Panc1 (cell line): ENCODE measurements at regions not wholly inside any gene's neighbourhood (a gene's known extent, or its start where the extent isn't known, plus 50 kb on each side); places are given as distances from the start of the nearest gene placed in this dataset.

Experiments used
- ATAC-seq: fragments of 200-7000 bp; cut with Tn5 transposase; 2 replicates; pipeline ENCODE4 v1.9.1; 2020; ENCODE audit warnings: mild to moderate bottlenecking, moderate library complexity
- BruUV-seq: library from RNA; stranded (reverse); fragments of 400-500 nt; replicated peaks from 2 replicates; lab custom pipeline; 2021; lab: Mats Ljungman, UMichigan
- CTCF ChIA-PET: fragments of 300-600 bp; sonication (Branson Sonifier 250); formaldehyde crosslinking; loops from one replicate; lab custom pipeline; 2022; ENCODE audit warnings: antibody characterized with exemption; lab: Charles Lee
- POLR2A ChIA-PET: fragments of 300-600 bp; sonication (Branson Sonifier 250); formaldehyde crosslinking; loops from one replicate; lab custom pipeline; 2022; ENCODE audit warnings: antibody characterized with exemption; lab: Charles Lee
- DNase-seq: peaks from one replicate; pipeline ENCODE4 v3.0.0-alpha.2; 2010; ENCODE audit warnings: low read depth, low spot score
- H3K27ac ChIP-seq: 2 replicates; pipeline ENCODE4 v1.5.1; 2011; ENCODE audit warnings: mild to moderate bottlenecking, low read length, inconsistent platforms
- H3K27me3 ChIP-seq: fragments of 200-500 bp; sonication (Bioruptor generic); 2 replicates; pipeline ENCODE4 v1.6.0; 2014; ENCODE audit warnings: low read length, inconsistent platforms; ENCODE audit not compliant: control insufficient read depth, insufficient read depth
- H3K36me3 ChIP-seq: fragments of 200-500 bp; sonication (Bioruptor generic); 2 replicates; pipeline ENCODE4 v1.5.1; 2014; ENCODE audit warnings: inconsistent platforms, mild to moderate bottlenecking, low read length, moderate library complexity; ENCODE audit not compliant: control insufficient read depth, insufficient read depth
- H3K4me1 ChIP-seq: 2 replicates; pipeline ENCODE4 v1.5.1; 2011; ENCODE audit warnings: inconsistent platforms, mild to moderate bottlenecking, low read length, moderate library complexity; ENCODE audit not compliant: control insufficient read depth, insufficient read depth
- H3K4me3 ChIP-seq, 2 experiments: 2 replicates each; pipeline ENCODE4 v1.5.1; 2011 to 2012; ENCODE audit warnings: low read depth in 2 of 2, low read length in 2 of 2, mild to moderate bottlenecking in 2 of 2, inconsistent platforms in 1 of 2, moderate library complexity in 1 of 2
- H3K9me3 ChIP-seq: fragments of 200-500 bp; sonication (Bioruptor generic); 2 replicates; pipeline ENCODE4 v1.5.1; 2014; ENCODE audit warnings: low read depth, mild to moderate bottlenecking, inconsistent platforms, low read length, moderate library complexity; ENCODE audit not compliant: control insufficient read depth, insufficient read depth
- POLR2AphosphoS5 ChIP-seq: IDR thresholded peaks from 2 replicates; pipeline ENCODE4 v1.6.1; 2012; ENCODE audit warnings: mild to moderate bottlenecking, low read depth, low read length, moderate library complexity
- SIN3A ChIP-seq: IDR thresholded peaks from 2 replicates; pipeline ENCODE4 v1.6.1; 2012; ENCODE audit warnings: low read depth, mild to moderate bottlenecking, low read length, moderate library complexity, borderline replicate concordance; ENCODE audit not compliant: insufficient read depth
- TCF7L2 ChIP-seq: IDR thresholded peaks from 2 replicates; pipeline ENCODE4 v1.6.1; 2011; ENCODE audit warnings: mild to moderate bottlenecking, low read depth, low read length, inconsistent platforms
- in situ Hi-C: cut with HindIII; loops from 2 replicates; pipeline ENCODE4 v1.10.0; 2016; ENCODE audit warnings: low sequenced_read_pairs, low pct_unique_long_range_greater_than_20kb
- intact Hi-C: fragments of 100-400 bp; cut with micrococcal nuclease; formaldehyde crosslinking; loops from one replicate; pipeline ENCODE4 v1.10.0; 2022; ENCODE audit not compliant: unreplicated experiment
- TF ChIP-seq, protein P1 (sequence below): fragments of 450-650 bp; IDR thresholded peaks from 2 replicates; pipeline ENCODE4 v1.5.1; 2017; ENCODE audit warnings: mild to moderate bottlenecking
- TF ChIP-seq, protein P2 (sequence below), 2 experiments: IDR thresholded peaks; 2 replicates each; pipeline ENCODE4 v1.6.1; 2011 to 2012; ENCODE audit warnings: low read depth in 2 of 2, control low read depth in 1 of 2, low read length in 1 of 2, mild to moderate bottlenecking in 1 of 2, moderate library complexity in 1 of 2; ENCODE audit not compliant: insufficient read depth in 1 of 2

DNA sequence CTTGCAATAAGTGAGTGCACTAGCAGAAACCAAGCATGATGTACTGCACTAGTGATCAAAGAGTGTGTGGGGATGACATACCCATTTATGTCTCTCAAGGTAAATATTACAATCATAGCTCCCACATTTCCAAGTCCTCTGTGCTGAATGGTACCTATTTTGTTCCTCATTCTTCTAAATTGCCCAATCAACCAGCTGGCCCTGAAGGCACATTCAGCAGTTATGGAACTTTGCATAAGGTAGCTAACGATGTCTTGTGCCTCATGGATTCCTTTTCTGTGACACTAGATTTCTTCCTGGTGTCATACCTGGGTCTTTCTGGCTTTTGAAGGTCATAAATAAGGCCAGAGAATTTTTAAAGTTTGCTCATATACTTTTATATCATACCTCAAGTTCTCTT, 963.0 kb downstream of the SLC4A3 start:
- in situ Hi-C loops: no loop called here
- Histone ChIP-seq H3K9me3 (no peaks in the 10 kb centered on the region), H3K4me1 (no peaks in the 10 kb centered on the region), H3K27me3 (no peaks in the 10 kb centered on the region), H3K27ac (no peak overlapping the region), H3K36me3 (no peaks in the 10 kb centered on the region), H3K4me3 (no peak overlapping the region)
- no peak for TF ChIP-seq SIN3A
- TF ChIP-seq, protein P1, sequence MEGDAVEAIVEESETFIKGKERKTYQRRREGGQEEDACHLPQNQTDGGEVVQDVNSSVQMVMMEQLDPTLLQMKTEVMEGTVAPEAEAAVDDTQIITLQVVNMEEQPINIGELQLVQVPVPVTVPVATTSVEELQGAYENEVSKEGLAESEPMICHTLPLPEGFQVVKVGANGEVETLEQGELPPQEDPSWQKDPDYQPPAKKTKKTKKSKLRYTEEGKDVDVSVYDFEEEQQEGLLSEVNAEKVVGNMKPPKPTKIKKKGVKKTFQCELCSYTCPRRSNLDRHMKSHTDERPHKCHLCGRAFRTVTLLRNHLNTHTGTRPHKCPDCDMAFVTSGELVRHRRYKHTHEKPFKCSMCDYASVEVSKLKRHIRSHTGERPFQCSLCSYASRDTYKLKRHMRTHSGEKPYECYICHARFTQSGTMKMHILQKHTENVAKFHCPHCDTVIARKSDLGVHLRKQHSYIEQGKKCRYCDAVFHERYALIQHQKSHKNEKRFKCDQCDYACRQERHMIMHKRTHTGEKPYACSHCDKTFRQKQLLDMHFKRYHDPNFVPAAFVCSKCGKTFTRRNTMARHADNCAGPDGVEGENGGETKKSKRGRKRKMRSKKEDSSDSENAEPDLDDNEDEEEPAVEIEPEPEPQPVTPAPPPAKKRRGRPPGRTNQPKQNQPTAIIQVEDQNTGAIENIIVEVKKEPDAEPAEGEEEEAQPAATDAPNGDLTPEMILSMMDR: no peak
- no peak for TF ChIP-seq TCF7L2
- TF ChIP-seq, protein P2, sequence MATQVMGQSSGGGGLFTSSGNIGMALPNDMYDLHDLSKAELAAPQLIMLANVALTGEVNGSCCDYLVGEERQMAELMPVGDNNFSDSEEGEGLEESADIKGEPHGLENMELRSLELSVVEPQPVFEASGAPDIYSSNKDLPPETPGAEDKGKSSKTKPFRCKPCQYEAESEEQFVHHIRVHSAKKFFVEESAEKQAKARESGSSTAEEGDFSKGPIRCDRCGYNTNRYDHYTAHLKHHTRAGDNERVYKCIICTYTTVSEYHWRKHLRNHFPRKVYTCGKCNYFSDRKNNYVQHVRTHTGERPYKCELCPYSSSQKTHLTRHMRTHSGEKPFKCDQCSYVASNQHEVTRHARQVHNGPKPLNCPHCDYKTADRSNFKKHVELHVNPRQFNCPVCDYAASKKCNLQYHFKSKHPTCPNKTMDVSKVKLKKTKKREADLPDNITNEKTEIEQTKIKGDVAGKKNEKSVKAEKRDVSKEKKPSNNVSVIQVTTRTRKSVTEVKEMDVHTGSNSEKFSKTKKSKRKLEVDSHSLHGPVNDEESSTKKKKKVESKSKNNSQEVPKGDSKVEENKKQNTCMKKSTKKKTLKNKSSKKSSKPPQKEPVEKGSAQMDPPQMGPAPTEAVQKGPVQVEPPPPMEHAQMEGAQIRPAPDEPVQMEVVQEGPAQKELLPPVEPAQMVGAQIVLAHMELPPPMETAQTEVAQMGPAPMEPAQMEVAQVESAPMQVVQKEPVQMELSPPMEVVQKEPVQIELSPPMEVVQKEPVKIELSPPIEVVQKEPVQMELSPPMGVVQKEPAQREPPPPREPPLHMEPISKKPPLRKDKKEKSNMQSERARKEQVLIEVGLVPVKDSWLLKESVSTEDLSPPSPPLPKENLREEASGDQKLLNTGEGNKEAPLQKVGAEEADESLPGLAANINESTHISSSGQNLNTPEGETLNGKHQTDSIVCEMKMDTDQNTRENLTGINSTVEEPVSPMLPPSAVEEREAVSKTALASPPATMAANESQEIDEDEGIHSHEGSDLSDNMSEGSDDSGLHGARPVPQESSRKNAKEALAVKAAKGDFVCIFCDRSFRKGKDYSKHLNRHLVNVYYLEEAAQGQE (IDR thresholded peaks at IDR 0.05; ENCODE audit: insufficient read depth in 1 of 2, low read depth in 2 of 2, low read length in 1 of 2): no peak
- no TSS peak for BruUV-seq
- DNase-seq (no peak), ATAC-seq (no peak)
- CTCF ChIA-PET: no interaction called here
- intact Hi-C loops: no loop called here
- POLR2A ChIA-PET: no interaction called here

DNA sequence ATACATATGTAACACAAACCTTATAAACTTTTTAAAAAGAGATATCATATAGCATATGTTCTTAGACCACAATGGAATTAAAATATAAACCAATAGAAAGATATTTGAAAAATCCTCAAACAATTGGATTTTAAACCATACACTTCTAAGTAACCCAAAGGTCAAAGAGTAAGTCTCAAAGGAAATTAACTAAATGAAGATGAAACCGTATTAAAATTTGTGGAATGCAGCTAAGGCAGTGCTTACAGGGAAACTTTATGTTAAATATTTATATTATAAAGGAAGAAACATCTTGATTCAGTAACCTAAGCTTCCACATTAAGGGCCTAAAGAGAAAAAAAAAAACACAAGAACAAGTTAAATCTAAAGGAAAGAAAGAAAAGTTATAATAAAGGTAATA, 966.1 kb downstream of the SLC4A3 start:
- BruUV-seq: no TSS peak
- TF ChIP-seq TCF7L2 (no peak), SIN3A (no peak), POLR2AphosphoS5 (no peak)
- TF ChIP-seq, protein P2 (IDR thresholded peaks at IDR 0.05; ENCODE audit: insufficient read depth in 1 of 2, low read depth in 2 of 2, low read length in 1 of 2): no peak
- TF ChIP-seq, protein P1: no peak
- H3K9me3 ChIP-seq: no peaks in the 10 kb centered on the region
- ChIA-PET POLR2A (no interaction called here), CTCF (no interaction called here)
- no peak overlapping the region for H3K27ac ChIP-seq
- H3K36me3 ChIP-seq: no peaks in the 10 kb centered on the region
- intact Hi-C loops (no loop called here), in situ Hi-C loops (no loop called here)
- H3K27me3 ChIP-seq: no peaks in the 10 kb centered on the region
- DNase-seq (no peak), ATAC-seq (no peak)
- no peak overlapping the region for H3K4me3 ChIP-seq
- H3K4me1 ChIP-seq: no peaks in the 10 kb centered on the region
